Testis (tissue), 2 donors: ENCODE measurements at regions not wholly inside any gene's neighbourhood (a gene's known extent, or its start where the extent isn't known, plus 50 kb on each side); places are given as distances from the start of the nearest gene placed in this dataset.

Experiments used
- POLR2A ChIP-seq: fragments of 450-650 bp; IDR thresholded peaks from one replicate; pipeline ENCODE4 v1.6.1; 2017; ENCODE audit warnings: antibody characterized with exemption, mild to moderate bottlenecking, moderate library complexity
- TF ChIP-seq, protein P1 (sequence below), 3 experiments: fragments of 450-650 bp in 2 of 3; fragments of 200-600 bp in 1 of 3; sonication (generic) in 1 of 3; IDR thresholded peaks; one replicate each; pipeline ENCODE4 v1.5.1; 2016 to 2019; ENCODE audit warnings: antibody characterized with exemption in 3 of 3, mild to moderate bottlenecking in 2 of 3, moderate library complexity in 1 of 3

- TF ChIP-seq, protein P1, sequence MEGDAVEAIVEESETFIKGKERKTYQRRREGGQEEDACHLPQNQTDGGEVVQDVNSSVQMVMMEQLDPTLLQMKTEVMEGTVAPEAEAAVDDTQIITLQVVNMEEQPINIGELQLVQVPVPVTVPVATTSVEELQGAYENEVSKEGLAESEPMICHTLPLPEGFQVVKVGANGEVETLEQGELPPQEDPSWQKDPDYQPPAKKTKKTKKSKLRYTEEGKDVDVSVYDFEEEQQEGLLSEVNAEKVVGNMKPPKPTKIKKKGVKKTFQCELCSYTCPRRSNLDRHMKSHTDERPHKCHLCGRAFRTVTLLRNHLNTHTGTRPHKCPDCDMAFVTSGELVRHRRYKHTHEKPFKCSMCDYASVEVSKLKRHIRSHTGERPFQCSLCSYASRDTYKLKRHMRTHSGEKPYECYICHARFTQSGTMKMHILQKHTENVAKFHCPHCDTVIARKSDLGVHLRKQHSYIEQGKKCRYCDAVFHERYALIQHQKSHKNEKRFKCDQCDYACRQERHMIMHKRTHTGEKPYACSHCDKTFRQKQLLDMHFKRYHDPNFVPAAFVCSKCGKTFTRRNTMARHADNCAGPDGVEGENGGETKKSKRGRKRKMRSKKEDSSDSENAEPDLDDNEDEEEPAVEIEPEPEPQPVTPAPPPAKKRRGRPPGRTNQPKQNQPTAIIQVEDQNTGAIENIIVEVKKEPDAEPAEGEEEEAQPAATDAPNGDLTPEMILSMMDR (IDR thresholded peaks at IDR 0.05) = no peak
- TF ChIP-seq POLR2A = no peak
Measured at GRCh38 chr2:121160366-121160765, 124.6 kb downstream of the TFCP2L1 start.
